IMR-90 (cell line): ENCODE measurements at regions not wholly inside any gene's neighbourhood (a gene's known extent, or its start where the extent isn't known, plus 50 kb on each side); places are given as distances from the start of the nearest gene placed in this dataset.

Experiments used
- CEBPB ChIP-seq: IDR thresholded peaks from 2 replicates; pipeline ENCODE4 v1.6.1; 2012; ENCODE audit warnings: low read depth, low read length, improper control_type of control experiment
- CHD1 ChIP-seq: IDR thresholded peaks from 2 replicates; pipeline ENCODE4 v1.6.1; 2012; ENCODE audit warnings: low read depth, low read length, improper control_type of control experiment
- MAFK ChIP-seq: IDR thresholded peaks from 2 replicates; pipeline ENCODE4 v1.6.1; 2012; ENCODE audit warnings: low read depth, low read length, improper control_type of control experiment
- MAZ ChIP-seq: IDR thresholded peaks from 2 replicates; pipeline ENCODE4 v1.6.1; 2012; ENCODE audit warnings: low read depth, mild to moderate bottlenecking, low read length, improper control_type of control experiment, moderate library complexity, borderline replicate concordance
- MXI1 ChIP-seq: IDR thresholded peaks from 2 replicates; pipeline ENCODE4 v1.6.1; 2012; ENCODE audit warnings: low read depth, mild to moderate bottlenecking, low read length, moderate library complexity, borderline replicate concordance
- POLR2A ChIP-seq: IDR thresholded peaks from 2 replicates; pipeline ENCODE4 v1.6.1; 2012; ENCODE audit warnings: mild to moderate bottlenecking, low read depth, low read length
- RAD21 ChIP-seq: IDR thresholded peaks from 2 replicates; pipeline ENCODE4 v1.6.1; 2012; ENCODE audit warnings: low read length, improper control_type of control experiment
- RCOR1 ChIP-seq: IDR thresholded peaks from 2 replicates; pipeline ENCODE4 v1.6.1; 2012; ENCODE audit warnings: mild to moderate bottlenecking, low read length, improper control_type of control experiment; ENCODE audit not compliant: insufficient replicate concordance
- RFX5 ChIP-seq: IDR thresholded peaks from 2 replicates; pipeline ENCODE4 v1.8.0; 2012; ENCODE audit warnings: low read depth, mild to moderate bottlenecking, low read length, moderate library complexity
- SMC3 ChIP-seq: fragments of 150-350 bp; IDR thresholded peaks from 2 replicates; pipeline ENCODE4 v1.6.1; 2016; ENCODE audit warnings: low read depth, mild to moderate bottlenecking, antibody characterized with exemption, low read length, moderate library complexity
- USF2 ChIP-seq: fragments of 150-350 bp; IDR thresholded peaks from 2 replicates; pipeline ENCODE4 v1.6.1; 2017; ENCODE audit warnings: mild to moderate bottlenecking, antibody characterized with exemption, low read length, low read depth
- TF ChIP-seq, protein P1 (sequence below): conservative IDR thresholded peaks from 2 replicates; pipeline ENCODE4 v1.5.1; 2012; ENCODE audit warnings: mild to moderate bottlenecking, low read depth, low read length, improper control_type of control experiment
- TF ChIP-seq, protein P2 (sequence below): fragments of 150-350 bp; IDR thresholded peaks from 2 replicates; pipeline ENCODE4 v1.6.1; 2016; ENCODE audit warnings: low read depth, mild to moderate bottlenecking, low read length, moderate library complexity, borderline replicate concordance

DNA sequence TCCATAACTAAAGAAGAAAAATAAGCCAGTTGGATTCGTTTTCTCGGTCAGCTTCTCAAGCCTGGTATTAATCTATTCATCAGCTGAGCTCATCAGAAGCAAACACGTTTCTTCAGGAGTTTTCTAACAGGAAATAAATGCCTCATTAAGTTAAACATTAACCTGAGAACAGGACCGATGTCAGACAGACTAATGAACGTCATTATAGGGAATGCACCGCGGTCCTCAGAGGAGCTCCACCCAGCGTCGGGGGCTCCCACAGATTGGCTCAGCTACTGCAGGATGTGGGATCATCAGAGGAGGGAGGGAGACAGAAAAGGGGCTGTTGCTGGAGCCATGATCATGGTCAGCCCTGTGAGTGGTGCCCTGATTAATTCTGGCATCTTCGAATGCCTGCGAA lies 615.4 kb downstream of the PTPRU start:
- TF ChIP-seq, protein P1, sequence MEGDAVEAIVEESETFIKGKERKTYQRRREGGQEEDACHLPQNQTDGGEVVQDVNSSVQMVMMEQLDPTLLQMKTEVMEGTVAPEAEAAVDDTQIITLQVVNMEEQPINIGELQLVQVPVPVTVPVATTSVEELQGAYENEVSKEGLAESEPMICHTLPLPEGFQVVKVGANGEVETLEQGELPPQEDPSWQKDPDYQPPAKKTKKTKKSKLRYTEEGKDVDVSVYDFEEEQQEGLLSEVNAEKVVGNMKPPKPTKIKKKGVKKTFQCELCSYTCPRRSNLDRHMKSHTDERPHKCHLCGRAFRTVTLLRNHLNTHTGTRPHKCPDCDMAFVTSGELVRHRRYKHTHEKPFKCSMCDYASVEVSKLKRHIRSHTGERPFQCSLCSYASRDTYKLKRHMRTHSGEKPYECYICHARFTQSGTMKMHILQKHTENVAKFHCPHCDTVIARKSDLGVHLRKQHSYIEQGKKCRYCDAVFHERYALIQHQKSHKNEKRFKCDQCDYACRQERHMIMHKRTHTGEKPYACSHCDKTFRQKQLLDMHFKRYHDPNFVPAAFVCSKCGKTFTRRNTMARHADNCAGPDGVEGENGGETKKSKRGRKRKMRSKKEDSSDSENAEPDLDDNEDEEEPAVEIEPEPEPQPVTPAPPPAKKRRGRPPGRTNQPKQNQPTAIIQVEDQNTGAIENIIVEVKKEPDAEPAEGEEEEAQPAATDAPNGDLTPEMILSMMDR: no peak
- TF ChIP-seq USF2 (no peak), CEBPB (no peak), POLR2A (no peak), MXI1 (no peak), SMC3 (no peak), CHD1 (no peak), RAD21 (no peak), MAZ (no peak), RCOR1 (no peak), MAFK (no peak), RFX5 (no peak)
- TF ChIP-seq, protein P2, sequence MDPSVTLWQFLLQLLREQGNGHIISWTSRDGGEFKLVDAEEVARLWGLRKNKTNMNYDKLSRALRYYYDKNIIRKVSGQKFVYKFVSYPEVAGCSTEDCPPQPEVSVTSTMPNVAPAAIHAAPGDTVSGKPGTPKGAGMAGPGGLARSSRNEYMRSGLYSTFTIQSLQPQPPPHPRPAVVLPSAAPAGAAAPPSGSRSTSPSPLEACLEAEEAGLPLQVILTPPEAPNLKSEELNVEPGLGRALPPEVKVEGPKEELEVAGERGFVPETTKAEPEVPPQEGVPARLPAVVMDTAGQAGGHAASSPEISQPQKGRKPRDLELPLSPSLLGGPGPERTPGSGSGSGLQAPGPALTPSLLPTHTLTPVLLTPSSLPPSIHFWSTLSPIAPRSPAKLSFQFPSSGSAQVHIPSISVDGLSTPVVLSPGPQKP: no peak
